Neural cell (in vitro differentiated cells): ENCODE measurements at regions not wholly inside any gene's neighbourhood (a gene's known extent, or its start where the extent isn't known, plus 50 kb on each side); places are given as distances from the start of the nearest gene placed in this dataset.

Experiments used
- H2AFZ ChIP-seq: fragments of 200-600, 300-800 bp; sonication (generic), shearing (Covaris generic); 2 replicates; pipeline ENCODE4 v1.6.0; 2014; ENCODE audit warnings: low read depth, mild to moderate bottlenecking, antibody characterized with exemption, low read length, moderate library complexity
- H3F3A ChIP-seq: fragments of 200-600 bp; shearing (Covaris generic); 2 replicates; pipeline ENCODE4 v1.6.1; 2016; ENCODE audit warnings: mild to moderate bottlenecking, moderate library complexity, mixed read lengths, antibody characterized with exemption, low read length; ENCODE audit not compliant: insufficient read depth, poor library complexity, severe bottlenecking
- H3K27ac ChIP-seq: fragments of 200-600, 300-800 bp; sonication (generic), shearing (Covaris generic); 2 replicates; pipeline ENCODE4 v1.5.1; 2014; ENCODE audit warnings: mild to moderate bottlenecking, low read length, moderate library complexity
- H3K27me3 ChIP-seq: fragments of 300-800, 200-600 bp; sonication (generic), shearing (Covaris generic); 2 replicates; pipeline ENCODE4 v1.6.0; 2014; ENCODE audit warnings: mild to moderate bottlenecking, low read depth, low read length, moderate library complexity; ENCODE audit not compliant: insufficient read depth
- H3K36me3 ChIP-seq: fragments of 300-800, 200-600 bp; sonication (generic), shearing (Covaris generic); 2 replicates; pipeline ENCODE4 v1.5.1; 2014; ENCODE audit warnings: mild to moderate bottlenecking, antibody characterized with exemption, low read length, moderate library complexity; ENCODE audit not compliant: insufficient read depth
- H3K4me2 ChIP-seq: fragments of 300-800, 200-600 bp; sonication (generic), shearing (Covaris generic); 2 replicates; pipeline ENCODE4 v1.6.0; 2014; ENCODE audit warnings: mild to moderate bottlenecking, low read length
- H3K4me3 ChIP-seq: fragments of 300-800, 200-600 bp; sonication (generic), shearing (Covaris generic); 2 replicates; pipeline ENCODE4 v1.5.1; 2014; ENCODE audit warnings: mild to moderate bottlenecking, low read length, moderate library complexity
- H3K79me2 ChIP-seq: fragments of 200-600 bp; shearing (Covaris generic); replicated peaks from 2 replicates; pipeline ENCODE4 v1.6.0; 2014; ENCODE audit warnings: mild to moderate bottlenecking, low read length, moderate library complexity; ENCODE audit not compliant: insufficient read depth
- H3K9ac ChIP-seq: fragments of 300-800, 200-600 bp; sonication (generic), shearing (Covaris generic); 2 replicates; pipeline ENCODE4 v1.6.1; 2016; ENCODE audit warnings: mild to moderate bottlenecking, low read length, mixed read lengths
- H3K9me2 ChIP-seq: fragments of 200-600 bp; shearing (Covaris generic); 2 replicates; pipeline ENCODE4 v1.6.1; 2016; ENCODE audit warnings: mild to moderate bottlenecking, low read length, mixed read lengths; ENCODE audit not compliant: insufficient read depth
- H3K9me3 ChIP-seq: fragments of 200-600, 300-800 bp; sonication (generic), shearing (Covaris generic); 2 replicates; pipeline ENCODE4 v1.6.1; 2016; ENCODE audit warnings: mild to moderate bottlenecking, mixed run types, low read length, moderate library complexity, mixed read lengths
- H4K20me1 ChIP-seq: fragments of 200-600 bp; shearing (Covaris generic); 2 replicates; pipeline ENCODE4 v1.6.1; 2016; ENCODE audit warnings: mild to moderate bottlenecking, mixed run types; ENCODE audit not compliant: insufficient read depth
- CTCF ChIP-seq: fragments of 450-650 bp; IDR thresholded peaks from 2 replicates; pipeline ENCODE4 v1.5.1; 2014; ENCODE audit warnings: antibody characterized with exemption, mild to moderate bottlenecking, moderate library complexity; ENCODE audit not compliant: poor library complexity, severe bottlenecking
- EP300 ChIP-seq: fragments of 450-650 bp; conservative IDR thresholded peaks from 2 replicates; pipeline ENCODE4 v1.6.1; 2014; ENCODE audit warnings: antibody characterized with exemption, mild to moderate bottlenecking, moderate library complexity; ENCODE audit not compliant: poor library complexity, severe bottlenecking
- EZH2 ChIP-seq: fragments of 200-600, 300-800 bp; shearing (Covaris generic), sonication (generic); IDR thresholded peaks from 2 replicates; pipeline ENCODE4 v1.6.1; 2014; ENCODE audit warnings: antibody characterized with exemption, low read length, borderline replicate concordance, mild to moderate bottlenecking; ENCODE audit not compliant: insufficient read depth, poor library complexity, severe bottlenecking
- MXI1 ChIP-seq: fragments of 450-650 bp; conservative IDR thresholded peaks from 2 replicates; pipeline ENCODE4 v1.6.1; 2014; ENCODE audit warnings: antibody characterized with exemption, mild to moderate bottlenecking; ENCODE audit not compliant: poor library complexity, severe bottlenecking
- POLR2AphosphoS5 ChIP-seq: IDR thresholded peaks from 2 replicates; pipeline ENCODE4 v1.6.1; 2012
- RAD21 ChIP-seq: fragments of 450-650 bp; conservative IDR thresholded peaks from 2 replicates; pipeline ENCODE4 v1.6.1; 2014; ENCODE audit warnings: antibody characterized with exemption, mild to moderate bottlenecking, moderate library complexity
- REST ChIP-seq: IDR thresholded peaks from 2 replicates; pipeline ENCODE4 v1.6.1; 2012; ENCODE audit warnings: borderline replicate concordance
- SMC3 ChIP-seq: fragments of 450-650 bp; conservative IDR thresholded peaks from 2 replicates; pipeline ENCODE4 v1.6.1; 2014; ENCODE audit warnings: antibody characterized with exemption, mild to moderate bottlenecking, moderate library complexity; ENCODE audit not compliant: poor library complexity
- TAF1 ChIP-seq: IDR thresholded peaks from 2 replicates; pipeline ENCODE4 v1.6.1; 2012; ENCODE audit warnings: low read depth

GRCh38 chr6:105669232-105669631 lies 266.4 kb upstream of the PREP start:
- Histone ChIP-seq H2AFZ (no peak overlapping the region), H3K4me2 (no peak overlapping the region), H4K20me1 (no peaks in the 10 kb centered on the region), H3K27ac (no peak overlapping the region), H3F3A (no peaks in the 10 kb centered on the region), H3K9me2 (no peaks in the 10 kb centered on the region), H3K79me2 (no peaks in the 10 kb centered on the region), H3K9me3 (peaks cover 6% of the 10 kb centered on the region), H3K4me3 (no peak overlapping the region), H3K36me3 (no peaks in the 10 kb centered on the region), H3K9ac (no peak overlapping the region), H3K27me3 (no peaks in the 10 kb centered on the region)
- TF ChIP-seq EP300 = no peak
- TF ChIP-seq CTCF = no peak
- TF ChIP-seq REST = no peak
- TF ChIP-seq TAF1 = no peak
- TF ChIP-seq SMC3 = no peak
- TF ChIP-seq POLR2AphosphoS5 = no peak
- TF ChIP-seq MXI1 = no peak
- no peak for TF ChIP-seq RAD21

- TF ChIP-seq TAF1 (no peak), RAD21 (no peak), EZH2 (no peak), CTCF (no peak), EP300 (no peak), MXI1 (no peak), REST (no peak)
- H3K27ac ChIP-seq = no peak overlapping the region
- no peak overlapping the region for H2AFZ ChIP-seq
- no peaks in the 10 kb centered on the region for H4K20me1 ChIP-seq
- H3K9me3 ChIP-seq = peaks cover 9% of the 10 kb centered on the region
- no peaks in the 10 kb centered on the region for H3K9me2 ChIP-seq
- no peak overlapping the region for H3K4me3 ChIP-seq
- H3F3A ChIP-seq = no peaks in the 10 kb centered on the region
- no peaks in the 10 kb centered on the region for H3K27me3 ChIP-seq
- no peak overlapping the region for H3K4me2 ChIP-seq
- no peaks in the 10 kb centered on the region for H3K79me2 ChIP-seq
- no peaks in the 10 kb centered on the region for H3K36me3 ChIP-seq
- H3K9ac ChIP-seq = no peak overlapping the region
Measured at GRCh38 chr6:105667056-105667455, 264.2 kb upstream of the PREP start.
